Natural killer cell (primary cell): ENCODE measurements at regions not wholly inside any gene's neighbourhood (a gene's known extent, or its start where the extent isn't known, plus 50 kb on each side); places are given as distances from the start of the nearest gene placed in this dataset.

Experiments used
- ATAC-seq, 3 donors: fragments of 150-1000 bp in 2 of 3; fragments of 200-7000 bp in 1 of 3; cut with Tn5 transposase; 1 replicate in 1 of 3; 2 replicates in 2 of 3; pipeline ENCODE4 v1.10.0; 2021; ENCODE audit warnings: mild to moderate bottlenecking in 2 of 3, moderate library complexity in 2 of 3
- DNase-seq, 2 donors: peaks; one replicate each; pipeline versions ENCODE4 v3.0.0 to v3.0.0-alpha.2; 2013 to 2021; ENCODE audit warnings: mixed read lengths in 1 of 2
- H3K27ac ChIP-seq: one replicate; pipeline ENCODE4 v1.5.1; 2013; ENCODE audit warnings: mild to moderate bottlenecking, low read length
- H3K27me3 ChIP-seq: one replicate; pipeline ENCODE4 v1.6.1; 2013; ENCODE audit warnings: low read length; ENCODE audit not compliant: control insufficient read depth, insufficient read depth
- H3K36me3 ChIP-seq: one replicate; pipeline ENCODE4 v1.6.1; 2013; ENCODE audit warnings: low read length; ENCODE audit not compliant: control insufficient read depth, insufficient read depth
- H3K4me1 ChIP-seq: one replicate; pipeline ENCODE4 v1.6.1; 2013; ENCODE audit warnings: low read length; ENCODE audit not compliant: control insufficient read depth, insufficient read depth
- H3K4me3 ChIP-seq: one replicate; pipeline ENCODE4 v1.5.1; 2013; ENCODE audit warnings: low read length
- H3K9me3 ChIP-seq: one replicate; pipeline ENCODE4 v1.6.1; 2013; ENCODE audit warnings: low read length; ENCODE audit not compliant: control insufficient read depth, insufficient read depth
- H3K27ac Mint-ChIP-seq, 2 donors: one replicate each; pipeline ENCODE4 v1.8.0; 2022; ENCODE audit warnings: mild to moderate bottlenecking in 2 of 2, mixed read lengths in 2 of 2, moderate library complexity in 1 of 2
- H3K27me3 Mint-ChIP-seq, 2 donors: one replicate each; pipeline ENCODE4 v1.8.0; 2022; ENCODE audit warnings: low read depth in 2 of 2, mixed read lengths in 2 of 2
- H3K36me3 Mint-ChIP-seq: one replicate; pipeline ENCODE4 v1.8.0; 2022; ENCODE audit warnings: mixed read lengths
- H3K4me1 Mint-ChIP-seq, 2 donors: one replicate each; pipeline ENCODE4 v1.8.0; 2022; ENCODE audit warnings: mixed read lengths in 2 of 2
- H3K4me3 Mint-ChIP-seq: one replicate; pipeline ENCODE4 v1.8.0; 2022; ENCODE audit warnings: mild to moderate bottlenecking, moderate library complexity, mixed read lengths
- H3K9me3 Mint-ChIP-seq, 2 donors: one replicate each; pipeline ENCODE4 v1.8.0; 2022; ENCODE audit warnings: mixed read lengths in 2 of 2
- CTCF ChIP-seq: fragments of 200-600 bp; IDR thresholded peaks from one replicate; pipeline ENCODE4 v1.8.0; 2022; ENCODE audit warnings: antibody characterized with exemption
- WGBS: methylation state at CpG from one replicate; pipeline ENCODE4 v1.1.7; 2013; ENCODE audit warnings: missing lambda C conversion rate; ENCODE audit not compliant: insufficient coverage; 5-methylcytosine and 5-hydroxymethylcytosine counted together
- intact Hi-C: fragments of 100-400 bp; cut with micrococcal nuclease; formaldehyde crosslinking; loops from one replicate; pipeline ENCODE4 v1.14.2; 2022

- H3K4me3 Mint-ChIP-seq = no peak overlapping the region
- TF ChIP-seq CTCF = no peak
Measured at GRCh38 chr16:58831386-58831785, 97.3 kb upstream of the GOT2 start.

GRCh38 chr16:58828901-58829545 lies 94.9 kb upstream of the GOT2 start:
- Histone ChIP-seq H3K4me1 (no peaks in the 10 kb centered on the region), H3K4me3 (no peak overlapping the region), H3K27ac (no peak overlapping the region), H3K9me3 (no peaks in the 10 kb centered on the region), H3K36me3 (no peaks in the 10 kb centered on the region), H3K27me3 (no peaks in the 10 kb centered on the region)
- peaks cover 5% of the 10 kb centered on the region in 2 donors for H3K27me3 Mint-ChIP-seq
- no peak overlapping the region for H3K4me3 Mint-ChIP-seq
- no peak for DNase-seq
- no peak overlapping the region for H3K27ac Mint-ChIP-seq
- H3K9me3 Mint-ChIP-seq = no peaks in the 10 kb centered on the region
- H3K36me3 Mint-ChIP-seq = no peaks in the 10 kb centered on the region
- intact Hi-C loops = no loop called here
- H3K4me1 Mint-ChIP-seq = peaks cover 0 to 6% of the 10 kb centered on the region in 2 donors
- 88% methylated on average over 4 of the region's 8 CpGs for WGBS
- ATAC-seq = no peak
- no peak for TF ChIP-seq CTCF

More at GRCh38 chr16:58831386-58831785, 97.3 kb upstream of the GOT2 start:
- intact Hi-C loops = no loop called here
- Mint-ChIP-seq H3K4me1 (peaks cover 9 to 11% of the 10 kb centered on the region in 2 donors), H3K36me3 (no peaks in the 10 kb centered on the region), H3K27ac (no peak overlapping the region), H3K27me3 (peaks cover 5 to 10% of the 10 kb centered on the region in 2 donors), H3K9me3 (no peaks in the 10 kb centered on the region)
- DNase-seq (no peak), ATAC-seq (no peak)
- H3K9me3 ChIP-seq = no peaks in the 10 kb centered on the region
- H3K4me1 ChIP-seq = no peaks in the 10 kb centered on the region
- H3K4me3 ChIP-seq = no peak overlapping the region
- no peaks in the 10 kb centered on the region for H3K27me3 ChIP-seq
- H3K27ac ChIP-seq = no peak overlapping the region
- H3K36me3 ChIP-seq = no peaks in the 10 kb centered on the region
- 82% methylated on average over 3 of the region's 4 CpGs for WGBS

- no peaks in the 10 kb centered on the region for H3K4me1 ChIP-seq
- TF ChIP-seq CTCF = no peak
- no peak overlapping the region for H3K4me3 ChIP-seq
- peaks cover 0 to 3% of the 10 kb centered on the region in 2 donors for H3K27me3 Mint-ChIP-seq
- intact Hi-C loops = no loop called here
- H3K27ac Mint-ChIP-seq = no peak overlapping the region
- no peak overlapping the region for H3K4me3 Mint-ChIP-seq
- ATAC-seq (no peak), DNase-seq (no peak)
- H3K27ac ChIP-seq = no peak overlapping the region
- no peaks in the 10 kb centered on the region for H3K27me3 ChIP-seq
- no peaks in the 10 kb centered on the region for H3K9me3 Mint-ChIP-seq
- no peaks in the 10 kb centered on the region for H3K36me3 Mint-ChIP-seq
- no peaks in the 10 kb centered on the region for H3K9me3 ChIP-seq
- H3K36me3 ChIP-seq = no peaks in the 10 kb centered on the region
- H3K4me1 Mint-ChIP-seq = no peaks in the 10 kb centered on the region
Measured at GRCh38 chr16:58824201-58824600, 90.1 kb upstream of the GOT2 start.

- H3K27ac Mint-ChIP-seq = no peak overlapping the region
- no peaks in the 10 kb centered on the region for H3K36me3 ChIP-seq
- H3K4me1 Mint-ChIP-seq = no peaks in the 10 kb centered on the region
- intact Hi-C loops = no loop called here
- H3K4me1 ChIP-seq = no peaks in the 10 kb centered on the region
- DNase-seq (no peak), ATAC-seq (no peak)
- H3K27ac ChIP-seq = no peak overlapping the region
- H3K9me3 ChIP-seq = no peaks in the 10 kb centered on the region
- no peaks in the 10 kb centered on the region for H3K27me3 ChIP-seq
- H3K4me3 Mint-ChIP-seq = no peak overlapping the region
- H3K4me3 ChIP-seq = no peak overlapping the region
- no peak for TF ChIP-seq CTCF
- H3K9me3 Mint-ChIP-seq = no peaks in the 10 kb centered on the region
- H3K36me3 Mint-ChIP-seq = no peaks in the 10 kb centered on the region
- H3K27me3 Mint-ChIP-seq = peaks cover 0 to 3% of the 10 kb centered on the region in 2 donors
Measured at GRCh38 chr16:58821886-58822285, 87.8 kb upstream of the GOT2 start.
